Natural killer cell treated with Interleukin-12 subunit alpha and Interleukin-12 subunit beta and Interleukin-15 and Interleukin-18, amount 100 ng/mL, for 72 hours (primary cell): ENCODE measurements at regions not wholly inside any gene's neighbourhood (a gene's known extent, or its start where the extent isn't known, plus 50 kb on each side); places are given as distances from the start of the nearest gene placed in this dataset.

ENCODE experiments used
- ATAC-seq, 2 donors: fragments of 150-1000 bp; cut with Tn5 transposase in 1 of 2; sonication (Bioruptor Pico), chemical (Tn5 transposase) in 1 of 2; 2 replicates each; pipeline ENCODE4 v1.10.0; 2021
- DNase-seq: peaks from one replicate; pipeline ENCODE4 v3.0.0; 2022; ENCODE audit warnings: low spot score
- H3K27ac Mint-ChIP-seq, 2 donors: 1 replicate in 1 of 2; 2 replicates in 1 of 2; pipeline ENCODE4 v1.8.0; 2022; ENCODE audit warnings: mixed read lengths in 2 of 2, mild to moderate bottlenecking in 1 of 2, moderate library complexity in 1 of 2
- H3K27me3 Mint-ChIP-seq, 2 donors: 1 replicate in 1 of 2; 2 replicates in 1 of 2; pipeline ENCODE4 v1.8.0; 2022; ENCODE audit warnings: mixed read lengths in 2 of 2
- H3K36me3 Mint-ChIP-seq: one replicate; pipeline ENCODE4 v1.8.0; 2022; ENCODE audit warnings: mixed read lengths
- H3K4me1 Mint-ChIP-seq, 2 donors: 1 replicate in 1 of 2; 2 replicates in 1 of 2; pipeline ENCODE4 v1.8.0; 2022; ENCODE audit warnings: low read depth in 2 of 2, mixed read lengths in 2 of 2, mild to moderate bottlenecking in 1 of 2
- H3K4me3 Mint-ChIP-seq: one replicate; pipeline ENCODE4 v1.8.0; 2022; ENCODE audit warnings: mixed read lengths
- H3K9me3 Mint-ChIP-seq: 2 replicates; pipeline ENCODE4 v1.8.0; 2022; ENCODE audit warnings: mixed read lengths

DNA sequence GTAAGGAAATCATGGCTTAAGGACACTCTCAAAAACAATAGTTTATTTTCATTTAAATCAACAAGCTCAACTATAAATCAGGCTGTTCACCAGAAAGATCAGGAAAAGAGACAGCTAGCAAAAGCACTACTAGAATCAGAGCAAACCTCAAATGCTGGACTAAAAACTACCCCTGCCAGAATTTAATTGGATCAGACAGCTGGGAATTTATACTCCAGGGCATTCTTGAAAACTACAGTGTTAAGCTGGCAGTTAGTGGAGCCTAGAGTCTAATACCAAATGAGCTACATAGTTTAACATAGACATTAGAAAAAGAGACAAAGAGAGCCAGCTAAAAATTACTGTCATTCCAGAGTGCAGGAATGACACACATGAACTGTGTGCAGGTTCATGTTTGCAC lies 1016.4 kb upstream of the CRIM1 start:
- Mint-ChIP-seq H3K36me3 (no peaks in the 10 kb centered on the region), H3K27ac (no peak overlapping the region), H3K9me3 (peaks cover 12% of the 10 kb centered on the region), H3K4me3 (no peak overlapping the region), H3K4me1 (no peaks in the 10 kb centered on the region), H3K27me3 (no peaks in the 10 kb centered on the region)
- no peak for ATAC-seq
- DNase-seq, result no peak

DNA sequence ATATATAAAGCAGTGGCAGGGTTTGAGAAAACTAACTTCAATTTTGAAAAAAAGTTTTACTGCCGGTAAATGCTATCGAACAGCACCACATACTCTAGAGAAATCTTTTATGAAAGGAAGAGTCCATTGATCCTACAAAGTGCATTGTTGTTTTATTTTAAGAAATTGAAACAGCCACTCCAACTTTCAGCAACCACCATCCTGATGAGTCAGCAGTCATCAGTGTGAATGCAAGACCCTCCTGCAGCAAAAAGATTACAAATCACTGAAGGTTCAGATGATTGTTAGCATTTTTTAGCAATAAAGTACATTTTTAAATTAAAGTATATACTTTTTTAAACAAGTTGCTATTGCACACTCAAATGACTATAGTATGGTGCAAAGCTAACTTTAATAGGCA lies 1017.7 kb upstream of the CRIM1 start:
- peaks cover 12% of the 10 kb centered on the region for H3K9me3 Mint-ChIP-seq
- no peak overlapping the region for H3K27ac Mint-ChIP-seq
- no peak overlapping the region for H3K4me3 Mint-ChIP-seq
- ATAC-seq, result no peak
- DNase-seq, result no peak
- H3K36me3 Mint-ChIP-seq, result no peaks in the 10 kb centered on the region
- no peaks in the 10 kb centered on the region for H3K4me1 Mint-ChIP-seq
- H3K27me3 Mint-ChIP-seq, result no peaks in the 10 kb centered on the region

- Mint-ChIP-seq H3K4me3 (no peak overlapping the region), H3K9me3 (peaks cover 15% of the 10 kb centered on the region), H3K27ac (no peak overlapping the region), H3K27me3 (no peaks in the 10 kb centered on the region), H3K4me1 (no peaks in the 10 kb centered on the region), H3K36me3 (no peaks in the 10 kb centered on the region)
- no peak for DNase-seq
- no peak for ATAC-seq
Measured at GRCh38 chr2:35314049-35314448, 1041.5 kb upstream of the CRIM1 start.

GRCh38 chr2:35301369-35301768 lies 1054.2 kb upstream of the CRIM1 start:
- H3K4me1 Mint-ChIP-seq, result no peaks in the 10 kb centered on the region
- no peak overlapping the region for H3K27ac Mint-ChIP-seq
- DNase-seq, result no peak
- H3K27me3 Mint-ChIP-seq, result no peaks in the 10 kb centered on the region
- ATAC-seq, result no peak
- no peak overlapping the region for H3K4me3 Mint-ChIP-seq
- no peaks in the 10 kb centered on the region for H3K9me3 Mint-ChIP-seq
- H3K36me3 Mint-ChIP-seq, result no peaks in the 10 kb centered on the region

GRCh38 chr2:35298493-35298892 lies 1057.1 kb upstream of the CRIM1 start:
- Mint-ChIP-seq H3K36me3 (no peaks in the 10 kb centered on the region), H3K27ac (no peak overlapping the region), H3K27me3 (no peaks in the 10 kb centered on the region), H3K4me3 (no peak overlapping the region), H3K4me1 (no peaks in the 10 kb centered on the region), H3K9me3 (peaks cover 4% of the 10 kb centered on the region)
- DNase-seq, result no peak
- no peak for ATAC-seq

DNA sequence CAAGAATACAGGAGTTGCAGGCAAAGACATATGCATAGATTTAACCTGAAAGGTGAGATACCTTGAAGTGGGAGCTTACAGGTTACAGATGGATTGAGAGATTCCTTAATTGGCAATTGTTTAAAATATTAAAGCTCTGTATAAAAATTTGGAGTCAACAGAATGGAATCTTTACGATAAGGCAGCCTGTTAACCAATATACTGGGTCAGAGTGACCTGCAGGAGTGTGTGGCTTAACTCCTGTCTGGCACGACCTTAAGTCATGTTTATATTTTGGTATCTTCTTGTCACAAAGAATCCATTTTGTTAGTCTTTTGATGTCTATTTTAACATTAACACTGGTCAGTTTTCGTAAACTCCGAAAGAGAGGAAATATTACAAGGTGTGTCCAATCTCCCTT lies 1058.2 kb upstream of the CRIM1 start:
- Mint-ChIP-seq H3K27ac (no peak overlapping the region), H3K36me3 (no peaks in the 10 kb centered on the region), H3K27me3 (no peaks in the 10 kb centered on the region), H3K4me3 (no peak overlapping the region), H3K9me3 (peaks cover 7% of the 10 kb centered on the region), H3K4me1 (no peaks in the 10 kb centered on the region)
- no peak for DNase-seq
- ATAC-seq, result no peak

- H3K36me3 Mint-ChIP-seq, result no peaks in the 10 kb centered on the region
- H3K9me3 Mint-ChIP-seq, result peaks cover 7% of the 10 kb centered on the region
- DNase-seq (no peak), ATAC-seq (no peak)
- no peak overlapping the region for H3K27ac Mint-ChIP-seq
- no peaks in the 10 kb centered on the region for H3K4me1 Mint-ChIP-seq
- H3K4me3 Mint-ChIP-seq, result no peak overlapping the region
- no peaks in the 10 kb centered on the region for H3K27me3 Mint-ChIP-seq
Measured at GRCh38 chr2:35294636-35295263, 1060.8 kb upstream of the CRIM1 start.

DNA sequence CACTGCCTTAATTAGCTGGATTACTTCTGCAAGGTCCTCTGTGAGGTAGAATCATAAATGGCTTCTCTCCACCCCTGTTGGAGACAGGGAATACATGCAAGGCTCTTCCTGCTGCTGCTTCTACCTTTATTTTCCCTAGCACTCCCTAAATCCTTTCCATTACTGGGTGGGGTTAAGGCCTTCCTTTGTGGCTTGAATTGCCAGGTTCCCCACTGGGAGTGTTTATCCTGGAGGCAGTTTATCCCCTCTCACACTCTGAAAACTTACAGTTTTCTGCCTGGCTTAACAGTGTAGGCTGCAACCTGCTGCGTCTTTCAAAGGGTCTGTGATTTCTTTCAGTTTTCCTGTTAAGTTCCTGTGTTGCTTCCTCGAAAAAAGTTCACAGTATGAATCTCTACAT lies 1062.3 kb upstream of the CRIM1 start:
- Mint-ChIP-seq H3K27ac (no peak overlapping the region), H3K27me3 (no peaks in the 10 kb centered on the region), H3K9me3 (peaks cover 12% of the 10 kb centered on the region), H3K36me3 (no peaks in the 10 kb centered on the region), H3K4me3 (no peak overlapping the region), H3K4me1 (no peaks in the 10 kb centered on the region)
- no peak for DNase-seq
- ATAC-seq, result no peak

DNA sequence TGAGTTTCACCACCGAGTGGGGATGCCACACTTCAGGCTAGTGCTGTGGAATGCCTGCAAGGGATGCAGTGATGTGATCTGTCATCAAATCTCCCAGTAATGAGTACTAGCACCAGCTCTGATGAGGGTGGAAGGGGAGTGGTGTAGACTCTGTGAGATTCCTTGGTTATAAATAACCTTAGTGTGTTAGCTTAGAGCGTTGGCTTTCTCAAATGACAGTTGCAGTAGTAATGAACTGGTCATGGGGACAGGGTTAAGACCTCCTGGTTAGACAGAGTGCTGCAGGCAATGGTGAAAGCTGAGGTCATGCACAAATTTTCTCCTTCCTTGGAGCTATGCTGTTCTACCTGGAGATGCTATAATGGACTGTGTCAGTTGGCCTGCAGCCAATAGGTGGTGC lies 1063.4 kb upstream of the CRIM1 start:
- H3K36me3 Mint-ChIP-seq, result no peaks in the 10 kb centered on the region
- H3K9me3 Mint-ChIP-seq, result peaks cover 19% of the 10 kb centered on the region
- H3K4me1 Mint-ChIP-seq, result no peaks in the 10 kb centered on the region
- DNase-seq, result no peak
- no peak overlapping the region for H3K27ac Mint-ChIP-seq
- H3K4me3 Mint-ChIP-seq, result no peak overlapping the region
- ATAC-seq, result no peak
- H3K27me3 Mint-ChIP-seq, result no peaks in the 10 kb centered on the region

DNA sequence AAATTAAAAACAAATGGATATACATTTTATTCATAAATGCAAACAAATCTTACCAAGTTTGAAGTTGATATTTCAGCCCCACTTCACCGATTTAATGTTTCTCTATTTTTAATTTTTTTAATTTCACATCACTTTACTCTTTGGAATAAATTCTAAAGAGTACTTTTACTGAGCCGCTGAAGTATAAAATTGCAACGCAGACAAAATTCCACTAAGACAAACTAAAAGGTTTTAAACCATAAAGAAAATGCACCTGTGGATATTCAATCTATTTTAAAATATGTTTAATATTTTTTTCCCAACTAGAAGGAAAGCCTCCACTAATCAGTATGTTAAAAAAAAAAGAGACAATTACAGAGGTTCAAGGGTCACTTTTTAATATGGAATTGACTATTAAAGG lies 1073.9 kb upstream of the CRIM1 start:
- DNase-seq (no peak), ATAC-seq (no peak)
- H3K4me3 Mint-ChIP-seq, result no peak overlapping the region
- H3K27ac Mint-ChIP-seq, result no peak overlapping the region
- peaks cover 19% of the 10 kb centered on the region for H3K9me3 Mint-ChIP-seq
- peaks cover 6% of the 10 kb centered on the region for H3K36me3 Mint-ChIP-seq
- no peaks in the 10 kb centered on the region for H3K4me1 Mint-ChIP-seq
- H3K27me3 Mint-ChIP-seq, result no peaks in the 10 kb centered on the region

- no peak overlapping the region for H3K27ac Mint-ChIP-seq
- no peaks in the 10 kb centered on the region for H3K27me3 Mint-ChIP-seq
- no peak overlapping the region for H3K4me3 Mint-ChIP-seq
- H3K9me3 Mint-ChIP-seq, result peaks cover 20% of the 10 kb centered on the region
- peaks cover 4% of the 10 kb centered on the region for H3K36me3 Mint-ChIP-seq
- no peak for ATAC-seq
- no peaks in the 10 kb centered on the region for H3K4me1 Mint-ChIP-seq
- no peak for DNase-seq
Measured at GRCh38 chr2:35255826-35256225, 1099.8 kb upstream of the CRIM1 start.

- Mint-ChIP-seq H3K36me3 (peaks cover 15% of the 10 kb centered on the region), H3K27me3 (no peaks in the 10 kb centered on the region), H3K4me3 (no peak overlapping the region), H3K9me3 (peaks cover 21% of the 10 kb centered on the region), H3K4me1 (no peaks in the 10 kb centered on the region), H3K27ac (no peak overlapping the region)
- DNase-seq, result no peak
- ATAC-seq, result no peak
Measured at GRCh38 chr2:35251156-35251555, 1104.4 kb upstream of the CRIM1 start.

DNA sequence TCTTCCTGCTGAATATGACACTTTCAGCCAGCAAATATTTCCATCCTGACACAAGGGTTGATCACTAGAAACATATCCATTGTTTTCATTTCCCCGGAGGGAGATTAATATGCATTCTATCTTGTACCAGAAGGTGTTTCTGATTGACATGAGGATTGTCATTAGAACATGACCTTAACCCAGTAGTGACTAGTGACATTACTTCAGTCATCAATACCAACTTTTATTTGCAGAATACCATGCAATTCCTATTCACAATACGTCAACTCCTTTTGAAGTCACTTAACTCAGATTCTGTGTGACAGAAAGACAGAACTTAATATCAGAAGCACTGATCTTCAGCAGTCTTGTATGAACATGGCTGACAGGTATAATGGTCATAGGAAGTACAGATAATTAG lies 1108.9 kb upstream of the CRIM1 start:
- peaks cover 10% of the 10 kb centered on the region for H3K36me3 Mint-ChIP-seq
- ATAC-seq, result no peak
- no peak overlapping the region for H3K4me3 Mint-ChIP-seq
- DNase-seq, result no peak
- peaks cover 18% of the 10 kb centered on the region for H3K9me3 Mint-ChIP-seq
- no peaks in the 10 kb centered on the region for H3K27me3 Mint-ChIP-seq
- no peak overlapping the region for H3K27ac Mint-ChIP-seq
- no peaks in the 10 kb centered on the region for H3K4me1 Mint-ChIP-seq

- ATAC-seq (no peak), DNase-seq (no peak)
- Mint-ChIP-seq H3K36me3 (no peaks in the 10 kb centered on the region), H3K4me1 (no peaks in the 10 kb centered on the region), H3K27me3 (no peaks in the 10 kb centered on the region), H3K4me3 (no peak overlapping the region), H3K9me3 (peaks cover 24% of the 10 kb centered on the region), H3K27ac (no peak overlapping the region)
Measured at GRCh38 chr2:35228584-35228983, 1127.0 kb upstream of the CRIM1 start.

DNA sequence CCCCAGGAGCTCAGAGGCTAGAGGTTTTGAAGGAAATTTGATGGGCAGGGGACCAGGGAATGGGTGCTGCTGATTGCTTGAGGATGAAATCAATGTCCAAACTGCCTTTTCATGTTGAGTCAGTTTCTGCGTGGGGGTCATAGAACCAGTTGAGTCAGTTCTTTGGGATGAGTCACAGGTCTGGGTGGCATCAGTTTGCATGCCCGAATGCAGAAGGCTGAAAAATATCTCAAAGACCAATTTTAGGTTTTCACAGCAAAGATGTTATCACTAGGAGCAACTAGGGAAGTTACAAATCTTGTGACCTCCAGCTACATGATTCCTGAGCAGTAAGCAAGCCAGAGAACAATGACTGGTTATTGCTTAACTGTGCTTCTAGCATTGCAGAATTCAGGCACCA lies 1135.1 kb upstream of the CRIM1 start:
- no peak for ATAC-seq

More for the DNA sequence above, 1135.1 kb upstream of the CRIM1 start:
- H3K27ac Mint-ChIP-seq, result no peak overlapping the region
- DNase-seq, result no peak
- H3K27me3 Mint-ChIP-seq, result no peaks in the 10 kb centered on the region
- H3K4me3 Mint-ChIP-seq, result no peak overlapping the region
- H3K4me1 Mint-ChIP-seq, result no peaks in the 10 kb centered on the region
- H3K36me3 Mint-ChIP-seq, result no peaks in the 10 kb centered on the region
- peaks cover 13% of the 10 kb centered on the region for H3K9me3 Mint-ChIP-seq
